ENCODE measurements at regions not wholly inside any gene's neighbourhood (a gene's known extent, or its start where the extent isn't known, plus 50 kb on each side); places are given as distances from the start of the nearest gene placed in this dataset.
A peak's percentile ranks its signal among the peaks of the same experiment; 100 is the strongest.
"Not testable (repeated sequence)": the region's sequence is repeated elsewhere in the genome, so short reads cannot be mapped to it uniquely, and the experiment has no call there.

- WGBS, result 85% methylated on average over 12 of the region's 12 CpGs
- Histone ChIP-seq H3K9ac (ENCODE audit: low read depth, low read length) (no peak overlapping the region), H3K36me3 (ENCODE audit: insufficient read depth, low read length) (no peaks in the 10 kb centered on the region), H3K27me3 (ENCODE audit: insufficient read depth, low read length) (no peaks in the 10 kb centered on the region), H3K9me3 (ENCODE audit: insufficient read depth, low read depth, low read length) (no peaks in the 10 kb centered on the region), H3K4me3 (ENCODE audit: low read length) (no peak overlapping the region), H3K27ac (ENCODE audit: low read depth, low read length) (no peak overlapping the region), H3K4me1 (ENCODE audit: insufficient read depth, low read length) (0 out of 2 replicates have a peak, but pooled peaks cover 4% of the 10 kb centered on the region)
Observed at GRCh38 chr2:42977270-42978174, 185.1 kb upstream of the HAAO start.

GRCh38 chr2:42976351-42976750, 184.0 kb upstream of the HAAO start:
- H3K27ac ChIP-seq (ENCODE audit: low read depth, low read length), result no peak overlapping the region
- H3K9me3 ChIP-seq (ENCODE audit: insufficient read depth, low read depth, low read length), result no peaks in the 10 kb centered on the region
- WGBS, result 80% methylated on average over 5 of the region's 5 CpGs

GRCh38 chr2:42974721-42975717, 182.6 kb upstream of the HAAO start:
- WGBS, result 17% methylated on average over 39 of the region's 40 CpGs

More at GRCh38 chr2:42976351-42976750, 184.0 kb upstream of the HAAO start:
- no peak overlapping the region for H3K9ac ChIP-seq (ENCODE audit: low read depth, low read length)
- H3K4me1 ChIP-seq (ENCODE audit: insufficient read depth, low read length), result 0 out of 2 replicates have a peak, but pooled peaks cover 4% of the 10 kb centered on the region
- H3K4me3 ChIP-seq (ENCODE audit: low read length), result no peak overlapping the region
- no peaks in the 10 kb centered on the region for H3K27me3 ChIP-seq (ENCODE audit: insufficient read depth, low read length)
- H3K36me3 ChIP-seq (ENCODE audit: insufficient read depth, low read length), result no peaks in the 10 kb centered on the region

DNA sequence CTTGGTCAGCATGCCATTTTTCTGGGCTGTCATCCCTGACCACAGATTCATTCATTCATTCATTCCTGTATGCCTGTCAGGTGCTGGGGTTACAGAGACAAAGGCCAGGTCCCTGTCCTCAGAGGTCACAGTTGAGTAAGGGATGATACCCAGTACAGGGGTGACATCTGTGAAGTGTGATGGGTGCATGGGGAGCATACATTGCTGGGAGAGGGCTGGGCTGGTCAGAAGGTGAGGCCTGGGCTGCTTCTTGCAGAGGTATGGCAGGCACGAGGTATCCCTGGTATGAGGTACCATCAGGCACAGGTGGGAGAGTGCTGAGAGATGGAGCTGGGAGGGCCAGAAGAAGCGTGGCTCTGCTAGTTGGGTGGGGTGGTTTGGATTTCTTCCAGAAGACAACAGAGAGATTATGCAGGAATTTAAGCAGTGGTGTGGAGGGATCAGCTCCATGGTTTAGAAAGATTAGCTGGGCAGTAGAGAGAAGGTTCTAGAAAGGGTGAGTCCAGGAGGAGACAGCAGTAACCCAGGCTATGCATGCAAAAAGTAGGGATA, 181.9 kb upstream of the HAAO start:
- Histone ChIP-seq H3K4me1 (ENCODE audit: insufficient read depth, low read length) (0 out of 2 replicates have a peak, but pooled peaks cover 4% of the 10 kb centered on the region), H3K27ac (ENCODE audit: low read depth, low read length) (no peak overlapping the region), H3K36me3 (ENCODE audit: insufficient read depth, low read length) (no peaks in the 10 kb centered on the region), H3K9ac (ENCODE audit: low read depth, low read length) (no peak overlapping the region), H3K4me3 (ENCODE audit: low read length) (no peak overlapping the region), H3K9me3 (ENCODE audit: insufficient read depth, low read depth, low read length) (no peaks in the 10 kb centered on the region), H3K27me3 (ENCODE audit: insufficient read depth, low read length) (no peaks in the 10 kb centered on the region)
- WGBS, result 85% methylated on average over 2 of the region's 2 CpGs

More at GRCh38 chr2:42974721-42975717, 182.6 kb upstream of the HAAO start:
- no peaks in the 10 kb centered on the region for H3K9me3 ChIP-seq (ENCODE audit: insufficient read depth, low read depth, low read length)
- peak overlapping the region; percentile 49 for H3K4me3 ChIP-seq (ENCODE audit: low read length)
- H3K9ac ChIP-seq (ENCODE audit: low read depth, low read length), result no peak overlapping the region
- no peaks in the 10 kb centered on the region for H3K36me3 ChIP-seq (ENCODE audit: insufficient read depth, low read length)
- no peak overlapping the region for H3K27ac ChIP-seq (ENCODE audit: low read depth, low read length)
- H3K4me1 ChIP-seq (ENCODE audit: insufficient read depth, low read length), result 0 out of 2 replicates have a peak, but pooled peaks cover 4% of the 10 kb centered on the region
- H3K27me3 ChIP-seq (ENCODE audit: insufficient read depth, low read length), result no peaks in the 10 kb centered on the region

- H3K27ac ChIP-seq (ENCODE audit: low read depth, low read length), result no peak overlapping the region
- whole genome bisulfite sequencing, result 84% methylated on average over 3 of the region's 3 CpGs
Observed at GRCh38 chr2:42973726-42974125, 181.3 kb upstream of the HAAO start.

GRCh38 chr2:42972933-42973516, 180.6 kb upstream of the HAAO start:
- WGBS, result 96% methylated on average over 11 of the region's 11 CpGs
- H3K4me3 ChIP-seq (ENCODE audit: low read length); H3K9me3 ChIP-seq (ENCODE audit: insufficient read depth, low read depth, low read length); H3K27ac ChIP-seq (ENCODE audit: low read depth, low read length); H3K36me3 ChIP-seq (ENCODE audit: insufficient read depth, low read length); H3K27me3 ChIP-seq (ENCODE audit: insufficient read depth, low read length); H3K4me1 ChIP-seq (ENCODE audit: insufficient read depth, low read length); H3K9ac ChIP-seq (ENCODE audit: low read depth, low read length): not testable (repeated sequence)

More at GRCh38 chr2:42973726-42974125, 181.3 kb upstream of the HAAO start:
- Histone ChIP-seq H3K27me3 (ENCODE audit: insufficient read depth, low read length) (no peaks in the 10 kb centered on the region), H3K4me3 (ENCODE audit: low read length) (no peak overlapping the region), H3K9me3 (ENCODE audit: insufficient read depth, low read depth, low read length) (no peaks in the 10 kb centered on the region), H3K4me1 (ENCODE audit: insufficient read depth, low read length) (0 out of 2 replicates have a peak, but pooled peaks cover 4% of the 10 kb centered on the region), H3K36me3 (ENCODE audit: insufficient read depth, low read length) (no peaks in the 10 kb centered on the region), H3K9ac (ENCODE audit: low read depth, low read length) (no peak overlapping the region)

DNA sequence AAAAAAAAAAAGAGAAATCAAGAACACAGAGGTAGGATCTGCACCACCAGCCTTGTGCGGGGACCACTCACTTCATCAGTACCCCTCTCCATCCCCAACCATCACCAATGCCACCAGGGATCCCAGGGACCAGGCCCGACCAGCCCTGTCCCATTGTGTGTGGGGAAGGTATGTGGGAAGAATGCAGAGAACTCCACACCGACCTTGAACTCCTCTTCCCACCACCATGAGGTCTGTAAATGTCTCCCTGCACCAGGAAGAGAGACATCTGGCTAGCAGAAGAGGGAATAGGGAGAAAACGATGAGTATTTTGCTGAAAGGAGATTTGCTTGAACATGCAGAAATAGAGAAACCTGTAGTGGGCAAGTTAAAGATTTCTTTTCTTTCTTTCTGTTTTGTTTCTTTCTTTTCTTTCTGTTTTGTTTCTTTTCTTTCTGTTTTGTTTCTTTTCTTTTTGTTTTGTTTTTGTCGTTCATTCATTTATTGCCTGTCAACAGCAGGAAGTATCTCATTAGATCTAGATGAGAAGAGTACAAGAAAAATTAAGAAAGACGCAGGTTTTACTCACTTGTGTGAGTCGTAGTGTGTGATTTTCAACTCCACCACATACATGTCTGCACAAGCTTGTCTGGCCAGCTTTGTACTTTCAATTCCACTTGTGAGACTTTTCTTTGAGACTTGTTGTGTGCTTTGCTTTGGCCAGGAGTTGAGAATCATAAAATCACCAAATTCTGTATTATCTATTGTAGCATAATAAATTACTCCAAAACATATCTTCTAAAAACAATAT, 179.8 kb upstream of the HAAO start:
- 50% methylated on average over 2 of the region's 7 CpGs for WGBS
- Histone ChIP-seq H3K36me3 (ENCODE audit: insufficient read depth, low read length) (no peaks in the 10 kb centered on the region), H3K9ac (ENCODE audit: low read depth, low read length) (no peak overlapping the region), H3K27ac (ENCODE audit: low read depth, low read length) (no peak overlapping the region), H3K27me3 (ENCODE audit: insufficient read depth, low read length) (no peaks in the 10 kb centered on the region), H3K4me1 (ENCODE audit: insufficient read depth, low read length) (0 out of 2 replicates have a peak, but pooled peaks cover 7% of the 10 kb centered on the region), H3K9me3 (ENCODE audit: insufficient read depth, low read depth, low read length) (no peaks in the 10 kb centered on the region), H3K4me3 (ENCODE audit: low read length) (no peak overlapping the region)

DNA sequence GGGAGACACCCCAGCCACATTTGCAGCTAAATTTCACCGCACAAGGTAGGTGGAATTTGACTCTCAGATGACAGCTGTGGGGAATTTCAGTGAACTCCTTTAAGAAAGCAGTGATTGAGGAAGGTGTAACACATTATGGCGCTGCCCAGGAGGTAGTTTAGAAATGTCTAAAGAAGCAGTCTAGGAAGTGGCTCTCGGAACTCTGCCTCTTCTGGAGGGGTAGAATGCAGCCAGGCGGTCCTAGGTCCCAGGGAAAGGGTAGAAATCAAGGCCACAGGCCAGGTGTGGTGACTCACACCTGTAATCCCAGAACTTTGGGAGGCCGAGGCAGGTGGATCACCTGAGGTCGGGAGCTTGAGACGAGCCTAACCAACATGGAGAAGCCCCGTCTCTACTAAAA, 179.0 kb upstream of the HAAO start:
- 82% methylated on average over 8 of the region's 8 CpGs for WGBS
- H3K9ac ChIP-seq (ENCODE audit: low read depth, low read length), result no peak overlapping the region
- H3K4me1 ChIP-seq (ENCODE audit: insufficient read depth, low read length), result 0 out of 2 replicates have a peak, but pooled peaks cover 7% of the 10 kb centered on the region

GRCh38 chr2:42970151-42970550, 177.8 kb upstream of the HAAO start:
- no peaks in the 10 kb centered on the region for H3K27me3 ChIP-seq (ENCODE audit: insufficient read depth, low read length)
- H3K9me3 ChIP-seq (ENCODE audit: insufficient read depth, low read depth, low read length), result no peaks in the 10 kb centered on the region
- H3K36me3 ChIP-seq (ENCODE audit: insufficient read depth, low read length), result no peaks in the 10 kb centered on the region
- no peak overlapping the region for H3K4me3 ChIP-seq (ENCODE audit: low read length)
- H3K4me1 ChIP-seq (ENCODE audit: insufficient read depth, low read length), result 0 out of 2 replicates have a peak, but pooled peaks cover 7% of the 10 kb centered on the region
- 89% methylated on average over 3 of the region's 3 CpGs for WGBS
- no peak overlapping the region for H3K27ac ChIP-seq (ENCODE audit: low read depth, low read length)
- H3K9ac ChIP-seq (ENCODE audit: low read depth, low read length), result no peak overlapping the region

More for the DNA sequence above, 179.0 kb upstream of the HAAO start:
- Histone ChIP-seq H3K27me3 (ENCODE audit: insufficient read depth, low read length) (no peaks in the 10 kb centered on the region), H3K36me3 (ENCODE audit: insufficient read depth, low read length) (no peaks in the 10 kb centered on the region), H3K4me3 (ENCODE audit: low read length) (no peak overlapping the region), H3K27ac (ENCODE audit: low read depth, low read length) (no peak overlapping the region), H3K9me3 (ENCODE audit: insufficient read depth, low read depth, low read length) (no peaks in the 10 kb centered on the region)

All from HUES64 (cell line).